ENCODE measurements at regions not wholly inside any gene's neighbourhood (a gene's known extent, or its start where the extent isn't known, plus 50 kb on each side); places are given as distances from the start of the nearest gene placed in this dataset.

GRCh38 chr3:178137831-178138230 lies 398.4 kb upstream of the KCNMB2 start:
- TF ChIP-seq EP300 (IDR thresholded peaks at IDR 0.05) (no peak), CTCF (IDR thresholded peaks at IDR 0.05) (no peak), POLR2AphosphoS5 (IDR thresholded peaks at IDR 0.05) (no peak)
